ENCODE measurements at regions not wholly inside any gene's neighbourhood (a gene's known extent, or its start where the extent isn't known, plus 50 kb on each side); places are given as distances from the start of the nearest gene placed in this dataset.

DNA sequence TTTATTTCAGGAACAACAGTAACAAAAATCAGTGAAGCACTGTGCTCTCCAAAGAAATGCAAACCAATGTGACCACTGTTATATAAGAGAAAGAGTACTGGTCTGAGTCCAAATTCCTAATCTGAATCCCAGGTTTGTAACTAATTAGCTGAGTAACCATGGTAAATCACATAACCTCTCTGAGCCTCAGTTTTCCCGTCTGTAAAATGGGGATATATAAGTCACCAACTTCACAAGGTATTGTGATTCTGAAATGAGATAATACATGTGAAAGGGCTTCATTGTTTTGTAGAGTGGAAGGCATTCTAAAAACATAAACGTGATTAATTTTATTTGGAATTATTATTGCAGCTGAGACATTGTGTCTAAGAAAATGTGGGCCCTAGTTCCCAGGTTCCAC lies 91.3 kb upstream of the YPEL5 start:
- DNase-seq = no peak

GRCh38 chr2:30060562-30060961 lies 86.2 kb upstream of the YPEL5 start:
- no peak for DNase-seq

GRCh38 chr2:30068067-30068466 lies 78.7 kb upstream of the YPEL5 start:
- no peak for DNase-seq

GRCh38 chr2:30072250-30072842 lies 74.5 kb upstream of the YPEL5 start:
- DNase-seq = peak; percentile 60

DNA sequence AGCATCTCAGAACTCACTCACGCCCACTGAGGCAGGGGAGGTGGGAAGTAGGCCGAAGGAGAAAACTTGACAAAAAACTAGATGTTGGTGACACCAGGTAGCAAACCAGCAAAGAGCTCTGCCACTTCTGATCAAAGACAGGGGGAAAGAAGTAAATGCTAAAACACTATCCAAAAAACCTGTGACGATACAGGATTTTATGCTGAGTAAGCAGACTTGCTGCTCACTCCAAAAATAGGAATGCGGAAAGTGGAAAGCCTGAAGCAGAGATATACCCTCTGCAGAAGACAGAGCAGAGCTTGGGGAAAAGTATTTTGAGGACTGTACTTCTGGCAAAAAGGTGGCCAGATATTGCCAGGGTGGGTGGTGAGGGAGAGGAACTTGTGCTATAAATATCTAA lies 73.3 kb upstream of the YPEL5 start:
- DNase-seq = no peak

DNA sequence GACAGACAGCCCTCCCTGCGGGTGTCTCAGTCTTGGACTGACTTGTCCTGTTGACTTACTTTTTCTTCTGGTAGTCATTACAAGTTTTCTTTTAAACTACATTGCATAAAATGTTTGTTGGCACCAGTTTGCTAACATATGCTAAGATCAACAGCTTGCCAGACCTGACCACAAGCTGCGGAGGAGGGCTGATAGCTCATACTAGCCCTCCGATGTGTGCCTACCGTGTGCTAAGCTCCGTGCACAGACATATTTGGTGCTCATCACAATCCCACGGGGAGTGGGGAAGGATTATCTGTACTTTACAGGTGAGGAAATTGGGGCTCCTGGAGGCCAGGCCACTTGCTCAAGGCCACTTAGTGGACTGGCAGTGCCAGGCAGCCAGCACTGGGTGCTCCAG lies 72.8 kb upstream of the YPEL5 start:
- no peak for DNase-seq

DNA sequence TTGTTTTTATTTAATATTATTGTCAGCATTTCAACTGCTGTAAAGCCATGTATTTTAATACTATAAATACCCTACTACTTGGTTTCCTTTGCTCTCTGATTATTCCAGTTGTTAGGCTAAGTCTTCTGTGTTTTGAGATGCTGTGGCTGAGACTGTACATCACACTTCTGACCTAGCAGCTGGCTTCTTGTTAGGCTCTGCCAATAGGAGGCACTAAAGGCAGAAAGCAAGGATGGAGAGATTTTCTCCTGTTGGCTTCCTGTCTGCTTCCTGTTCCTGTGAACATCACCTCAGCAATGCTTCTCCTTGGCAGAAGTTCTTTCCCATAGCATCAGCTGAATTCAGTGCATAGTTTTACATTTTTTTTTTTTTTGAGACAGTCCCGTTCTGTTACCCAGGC lies 68.3 kb upstream of the YPEL5 start:
- DNase-seq = no peak

GRCh38 chr2:30084915-30085314 lies 61.9 kb upstream of the YPEL5 start:
- DNase-seq = no peak

- no peak for DNase-seq
Measured at GRCh38 chr2:30089171-30089570, 57.6 kb upstream of the YPEL5 start.

DNA sequence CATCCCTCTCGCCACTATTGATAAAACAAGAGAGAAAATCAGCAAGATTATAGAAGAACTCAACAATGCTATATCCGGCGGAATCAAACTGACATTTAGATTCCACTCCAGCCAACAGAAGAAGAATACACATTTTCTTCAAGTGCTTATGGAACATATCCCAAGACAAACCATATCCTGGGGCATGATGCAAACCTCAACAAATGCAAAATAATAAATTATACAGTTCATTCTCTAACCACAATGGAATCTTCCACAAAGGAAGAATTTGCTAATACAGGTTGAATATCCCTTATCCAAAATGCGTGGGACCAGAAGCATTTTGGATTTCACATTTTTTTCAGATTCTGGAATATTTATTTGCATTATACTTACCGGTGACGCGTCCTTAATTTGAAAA lies 51.4 kb upstream of the YPEL5 start:
- DNase-seq = no peak

DNA sequence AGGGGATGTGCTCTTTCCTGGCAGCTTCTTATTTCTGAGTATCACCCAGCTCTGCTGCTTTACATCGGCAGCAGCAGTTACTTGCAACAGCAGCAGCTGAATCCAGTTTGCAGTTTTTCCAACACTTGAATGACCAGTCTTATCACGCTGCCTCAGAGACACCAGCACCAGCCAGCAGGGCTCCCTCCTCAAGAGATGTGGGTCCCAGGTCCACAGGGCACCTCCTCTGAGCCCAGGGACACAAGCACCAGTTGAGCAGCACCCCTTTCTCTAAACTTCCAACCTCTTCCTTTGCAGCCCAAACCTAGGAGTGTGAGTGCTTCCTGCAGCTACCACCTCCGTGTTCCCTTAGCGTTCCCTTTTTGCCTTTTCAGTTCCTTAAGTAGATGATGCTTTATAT lies 50.4 kb upstream of the YPEL5 start:
- no peak for DNase-seq

Measured in CD4-positive, alpha-beta T cell treated with Interleukin-4 for 4 hours (primary cell).